Fibroblast of lung (primary cell): ENCODE measurements at regions not wholly inside any gene's neighbourhood (a gene's known extent, or its start where the extent isn't known, plus 50 kb on each side); places are given as distances from the start of the nearest gene placed in this dataset.

ENCODE experiments used
- EZH2 ChIP-seq: IDR thresholded peaks from 2 replicates; pipeline ENCODE4 v1.5.1; 2012; ENCODE audit warnings: low read length, control low read depth, mild to moderate bottlenecking; ENCODE audit errors: missing control alignments
- TF ChIP-seq, protein P1 (sequence below), 2 donors: IDR thresholded peaks in 1 of 2; conservative IDR thresholded peaks in 1 of 2; 1 replicate in 1 of 2; 2 replicates in 1 of 2; pipeline ENCODE4 v1.5.1; 2011 to 2012; ENCODE audit warnings: low read length in 2 of 2, control low read depth in 1 of 2, inconsistent platforms in 1 of 2, low read depth in 1 of 2, mild to moderate bottlenecking in 1 of 2

DNA sequence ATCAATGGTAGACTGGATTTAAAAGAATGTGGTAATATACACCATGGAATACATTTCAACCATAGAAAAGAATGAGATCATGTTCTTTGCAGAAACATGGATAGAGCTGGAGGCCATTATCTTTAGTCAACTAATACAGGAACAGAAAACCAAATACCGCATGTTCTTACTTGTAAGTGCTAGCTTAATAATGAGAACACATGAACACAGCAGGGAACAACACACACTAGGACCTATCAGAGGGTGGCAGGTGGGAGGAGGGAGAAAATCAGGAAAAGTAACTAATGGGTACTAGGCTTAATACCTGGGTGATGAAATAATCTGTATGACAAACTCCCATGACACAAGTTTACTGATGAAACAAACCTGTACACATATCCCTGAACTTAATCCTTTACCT is 1435.2 kb downstream of the REEP3 start:
- TF ChIP-seq, protein P1, sequence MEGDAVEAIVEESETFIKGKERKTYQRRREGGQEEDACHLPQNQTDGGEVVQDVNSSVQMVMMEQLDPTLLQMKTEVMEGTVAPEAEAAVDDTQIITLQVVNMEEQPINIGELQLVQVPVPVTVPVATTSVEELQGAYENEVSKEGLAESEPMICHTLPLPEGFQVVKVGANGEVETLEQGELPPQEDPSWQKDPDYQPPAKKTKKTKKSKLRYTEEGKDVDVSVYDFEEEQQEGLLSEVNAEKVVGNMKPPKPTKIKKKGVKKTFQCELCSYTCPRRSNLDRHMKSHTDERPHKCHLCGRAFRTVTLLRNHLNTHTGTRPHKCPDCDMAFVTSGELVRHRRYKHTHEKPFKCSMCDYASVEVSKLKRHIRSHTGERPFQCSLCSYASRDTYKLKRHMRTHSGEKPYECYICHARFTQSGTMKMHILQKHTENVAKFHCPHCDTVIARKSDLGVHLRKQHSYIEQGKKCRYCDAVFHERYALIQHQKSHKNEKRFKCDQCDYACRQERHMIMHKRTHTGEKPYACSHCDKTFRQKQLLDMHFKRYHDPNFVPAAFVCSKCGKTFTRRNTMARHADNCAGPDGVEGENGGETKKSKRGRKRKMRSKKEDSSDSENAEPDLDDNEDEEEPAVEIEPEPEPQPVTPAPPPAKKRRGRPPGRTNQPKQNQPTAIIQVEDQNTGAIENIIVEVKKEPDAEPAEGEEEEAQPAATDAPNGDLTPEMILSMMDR (conservative IDR thresholded peaks at IDR 0.05 in 1 of 2, IDR thresholded peaks at IDR 0.05 in 1 of 2; ENCODE audit: low read depth in 1 of 2, low read length in 2 of 2): no peak
- no peak for TF ChIP-seq EZH2
